ENCODE measurements at regions not wholly inside any gene's neighbourhood (a gene's known extent, or its start where the extent isn't known, plus 50 kb on each side); places are given as distances from the start of the nearest gene placed in this dataset.

- CTCF ChIA-PET, result no interaction called here
These were observed 113.5 kb downstream of the CNTN3 start for GRCh38 chr3:74501007-74501406.

GRCh38 chr3:74500257-74500656, 114.2 kb downstream of the CNTN3 start:
- H3K4me3 ChIP-seq, result no peak overlapping the region

More at GRCh38 chr3:74501007-74501406, 113.5 kb downstream of the CNTN3 start:
- DNase-seq (ENCODE audit: low read depth in 1 of 2, low spot score in 1 of 2), result peak in 1 of 2 experiments; percentile 0
- no peak for ATAC-seq
- TF ChIP-seq TFCP2L1 (CRISPR knock-in tag; IDR thresholded peaks at IDR 0.05) (no peak), HMGXB4 (CRISPR knock-in tag; IDR thresholded peaks at IDR 0.05; ENCODE audit: borderline replicate concordance) (no peak), JUN (IDR thresholded peaks at IDR 0.05) (no peak), CBX2 (IDR thresholded peaks at IDR 0.05; ENCODE audit: borderline replicate concordance, low read depth) (no peak), CBX8 (IDR thresholded peaks at IDR 0.05) (no peak), HOXB5 (CRISPR knock-in tag; IDR thresholded peaks at IDR 0.05) (no peak)
- TF ChIP-seq, protein P1, sequence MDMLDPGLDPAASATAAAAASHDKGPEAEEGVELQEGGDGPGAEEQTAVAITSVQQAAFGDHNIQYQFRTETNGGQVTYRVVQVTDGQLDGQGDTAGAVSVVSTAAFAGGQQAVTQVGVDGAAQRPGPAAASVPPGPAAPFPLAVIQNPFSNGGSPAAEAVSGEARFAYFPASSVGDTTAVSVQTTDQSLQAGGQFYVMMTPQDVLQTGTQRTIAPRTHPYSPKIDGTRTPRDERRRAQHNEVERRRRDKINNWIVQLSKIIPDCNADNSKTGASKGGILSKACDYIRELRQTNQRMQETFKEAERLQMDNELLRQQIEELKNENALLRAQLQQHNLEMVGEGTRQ (IDR thresholded peaks at IDR 0.05), result peak; percentile 70
- Histone ChIP-seq H3K4me3 (no peak overlapping the region), H3K9me3 (no peaks in the 10 kb centered on the region), H3K4me2 (no peak overlapping the region), H3K27ac (no peak overlapping the region), H3K4me1 (no peaks in the 10 kb centered on the region)
- WGBS (ENCODE audit: missing lambda C conversion rate), result 27% methylated on average over 6 of the region's 6 CpGs
- FAIRE-seq, result no peak
- POLR2A ChIA-PET, result no interaction called here

GRCh38 chr3:74491874-74492273, 122.6 kb downstream of the CNTN3 start:
- Histone ChIP-seq H3K4me1 (no peaks in the 10 kb centered on the region), H3K4me3 (no peak overlapping the region), H3K4me2 (no peak overlapping the region), H3K27ac (no peak overlapping the region), H3K9me3 (no peaks in the 10 kb centered on the region)
- ATAC-seq, result no peak
- ChIA-PET CTCF (no interaction called here), POLR2A (no interaction called here)
- WGBS (ENCODE audit: missing lambda C conversion rate), result 0% methylated on average over 1 of the region's 1 CpG
- TF ChIP-seq, protein P1 (IDR thresholded peaks at IDR 0.05), result no peak
- DNase-seq (ENCODE audit: low read depth in 1 of 2, low spot score in 1 of 2), result no peak
- FAIRE-seq, result no peak

More at GRCh38 chr3:74500257-74500656, 114.2 kb downstream of the CNTN3 start:
- no peaks in the 10 kb centered on the region for H3K9me3 ChIP-seq
- TF ChIP-seq RAD21 (conservative IDR thresholded peaks at IDR 0.05 in 1 of 2, IDR thresholded peaks at IDR 0.05 in 1 of 2) (no peak), ATOH8 (CRISPR knock-in tag; IDR thresholded peaks at IDR 0.05; ENCODE audit: low read depth) (no peak), RFX5 (IDR thresholded peaks at IDR 0.05) (no peak)
- H3K27ac ChIP-seq, result no peak overlapping the region
- H3K4me2 ChIP-seq, result no peak overlapping the region
- ChIA-PET POLR2A (no interaction called here), CTCF (no interaction called here)
- DNase-seq (ENCODE audit: low read depth in 1 of 2, low spot score in 1 of 2) (no peak), ATAC-seq (no peak), FAIRE-seq (no peak)
- H3K4me1 ChIP-seq, result no peaks in the 10 kb centered on the region
- WGBS (ENCODE audit: missing lambda C conversion rate), result 3% methylated on average over 5 of the region's 5 CpGs

DNA sequence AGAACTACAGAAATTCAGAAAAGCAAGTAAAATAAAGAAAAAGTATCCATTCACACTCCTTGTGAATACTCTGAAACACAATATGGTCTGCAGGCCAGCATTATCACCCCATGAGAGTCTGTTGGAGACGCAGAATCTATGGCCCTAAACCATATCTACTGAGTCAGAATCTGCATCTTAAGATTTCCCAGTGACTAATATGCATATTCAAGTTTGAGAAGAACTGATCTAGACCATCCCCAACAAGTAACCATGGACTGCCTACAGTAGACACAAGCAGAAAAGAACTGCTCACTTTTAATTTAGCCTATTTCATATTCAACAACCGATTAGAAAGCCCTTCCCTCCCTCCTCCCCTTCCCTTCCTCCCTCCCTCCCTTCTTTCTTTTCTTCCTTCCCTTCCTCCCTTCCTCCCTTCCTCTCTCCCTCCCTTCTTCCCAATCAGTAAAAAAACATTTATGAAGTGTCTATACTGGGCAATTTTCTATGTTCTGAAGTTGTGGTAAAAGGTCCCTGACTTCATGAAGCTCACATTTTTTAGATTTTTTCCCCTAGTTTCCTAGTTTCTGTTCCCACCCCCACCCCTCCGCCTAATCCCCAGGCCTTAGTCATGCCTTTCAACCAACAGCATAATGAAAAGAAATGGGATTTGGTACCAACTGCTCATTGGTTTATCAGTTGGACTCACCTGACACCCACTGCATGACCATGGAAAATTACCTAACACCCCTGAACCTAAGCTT, 125.2 kb downstream of the CNTN3 start:
- Histone ChIP-seq H3K27ac (no peak overlapping the region), H3K9me3 (no peaks in the 10 kb centered on the region), H3K4me1 (no peaks in the 10 kb centered on the region), H3K4me3 (no peak overlapping the region), H3K4me2 (no peak overlapping the region)
- CTCF ChIA-PET, result no interaction called here
- DNase-seq (ENCODE audit: low read depth in 1 of 2, low spot score in 1 of 2), result no peak
- ATAC-seq, result no peak
- no peak for FAIRE-seq
- WGBS (ENCODE audit: missing lambda C conversion rate), result 2% methylated on average over 2 of the region's 3 CpGs
- TF ChIP-seq KDM1A (IDR thresholded peaks at IDR 0.05; ENCODE audit: low read depth) (no peak), EHMT2 (IDR thresholded peaks at IDR 0.05; ENCODE audit: low read depth) (no peak), PHF8 (IDR thresholded peaks at IDR 0.05; ENCODE audit: borderline replicate concordance, low read depth) (no peak), RARB (CRISPR knock-in tag; IDR thresholded peaks at IDR 0.05) (no peak), HMGXB4 (CRISPR knock-in tag; IDR thresholded peaks at IDR 0.05; ENCODE audit: borderline replicate concordance) (no peak)
- POLR2A ChIA-PET, result no interaction called here
